HFF-Myc (cell line): ENCODE measurements at regions not wholly inside any gene's neighbourhood (a gene's known extent, or its start where the extent isn't known, plus 50 kb on each side); places are given as distances from the start of the nearest gene placed in this dataset.

ENCODE experiments used
- DNase-seq: peaks from one replicate; pipeline ENCODE4 v3.0.0-alpha.2; 2011; ENCODE audit warnings: low read depth; ENCODE audit errors: extremely low read depth
- H3K4me3 ChIP-seq: replicated peaks from 2 replicates; pipeline ENCODE4 v1.5.1; 2011; ENCODE audit warnings: low read depth, mild to moderate bottlenecking, control low read depth, low read length
- CTCF ChIP-seq: IDR thresholded peaks from 2 replicates; pipeline ENCODE4 v1.5.1; 2012; ENCODE audit warnings: mild to moderate bottlenecking, low read depth, low read length, control low read depth; ENCODE audit errors: missing control alignments

DNA sequence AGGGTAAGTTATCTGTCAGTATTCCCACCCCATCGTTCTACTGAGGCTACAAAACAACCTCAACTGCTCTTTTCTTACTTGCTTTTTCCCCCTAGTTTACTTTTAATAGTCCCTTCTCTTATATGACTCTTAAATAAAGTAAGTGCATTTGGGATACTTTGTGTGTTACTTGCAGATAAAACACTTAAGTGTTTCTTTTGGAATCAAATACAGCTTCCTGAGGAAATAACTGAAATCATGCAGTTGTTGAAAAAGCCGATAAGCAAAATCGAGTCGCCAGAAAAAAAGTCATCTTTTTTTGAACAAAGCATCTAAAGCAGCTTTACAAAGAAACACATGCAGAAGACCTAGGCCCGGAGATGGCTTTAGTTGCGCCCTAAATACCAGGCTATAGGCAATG, 53.5 kb upstream of the EPB41L4A start:
- no peak for DNase-seq
- H3K4me3 ChIP-seq, result no peak overlapping the region
- TF ChIP-seq CTCF, result no peak

GRCh38 chr5:112473989-112474388, 54.9 kb upstream of the EPB41L4A start:
- no peak overlapping the region for H3K4me3 ChIP-seq
- DNase-seq, result no peak
- TF ChIP-seq CTCF, result no peak

DNA sequence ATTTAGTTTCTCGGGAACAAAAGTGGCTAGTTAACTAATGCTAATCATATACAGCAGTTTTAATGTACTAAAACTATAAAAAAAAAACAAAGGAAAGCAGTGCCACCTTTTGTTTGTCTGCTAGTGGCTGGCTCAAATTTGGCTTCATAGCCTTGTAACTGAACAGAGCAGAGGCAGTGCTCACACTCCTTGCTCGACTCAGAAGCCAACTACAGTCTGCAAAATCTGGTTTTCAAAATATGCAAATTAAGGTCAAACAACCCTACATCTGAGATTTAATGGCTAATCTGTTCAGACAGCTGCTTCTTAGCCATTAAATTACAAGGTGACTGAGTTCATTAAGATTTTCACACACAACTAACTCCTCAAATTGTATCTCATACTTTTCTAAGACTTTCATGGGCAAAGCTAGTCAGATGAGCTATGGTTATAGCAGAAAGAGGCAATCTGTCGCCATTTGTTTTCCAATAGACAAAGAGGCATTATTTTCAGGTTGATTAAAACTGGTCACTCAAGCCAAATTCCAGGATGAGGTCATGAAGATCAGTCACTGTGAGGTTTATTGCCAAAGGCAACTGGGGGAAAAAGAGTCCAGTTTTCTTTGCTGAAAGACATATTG, 56.8 kb upstream of the EPB41L4A start:
- DNase-seq, result no peak
- no peak overlapping the region for H3K4me3 ChIP-seq
- no peak for TF ChIP-seq CTCF

- DNase-seq, result peak; percentile 2
- no peak for TF ChIP-seq CTCF
- no peak overlapping the region for H3K4me3 ChIP-seq
These were observed 60.3 kb upstream of the EPB41L4A start for GRCh38 chr5:112479418-112479817.

DNA sequence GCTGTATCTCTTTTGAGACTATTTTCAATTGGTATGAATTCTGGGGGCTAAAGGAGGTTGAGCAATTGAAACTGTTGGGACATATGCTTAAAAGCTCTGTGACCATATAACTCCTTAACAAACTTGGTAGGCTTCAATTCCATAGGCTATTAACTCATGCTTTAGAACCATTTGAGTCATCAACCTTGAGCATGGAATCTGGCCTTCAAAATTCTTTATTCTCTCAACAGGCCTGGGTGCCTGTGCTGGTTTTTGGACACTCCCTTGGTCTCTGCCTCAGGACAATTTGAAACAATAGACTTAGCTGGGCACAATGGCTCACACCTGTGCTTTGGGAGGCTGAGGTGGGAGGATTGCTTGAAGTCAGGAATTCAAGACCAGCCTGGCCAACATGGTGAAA, 61.4 kb upstream of the EPB41L4A start:
- no peak for TF ChIP-seq CTCF
- H3K4me3 ChIP-seq, result no peak overlapping the region
- no peak for DNase-seq

DNA sequence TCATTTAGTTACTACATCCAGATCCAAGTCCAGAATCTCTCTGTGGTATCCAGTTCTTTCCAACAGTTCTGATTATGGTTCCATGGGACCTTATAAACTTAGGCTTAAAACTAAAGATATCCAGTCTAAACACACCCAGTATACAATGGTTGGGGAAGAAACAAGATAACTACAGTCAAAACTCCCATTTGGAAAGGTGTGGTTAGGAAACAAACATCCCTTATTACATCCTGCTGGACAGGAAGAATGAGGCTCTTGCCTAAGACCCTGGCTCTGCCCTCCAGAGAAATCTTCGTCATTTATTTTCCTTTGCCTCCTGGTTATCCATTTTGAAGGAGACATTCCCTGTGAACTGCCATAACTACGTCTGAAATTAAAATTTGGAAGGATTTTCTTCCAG, 64.6 kb upstream of the EPB41L4A start:
- H3K4me3 ChIP-seq, result no peak overlapping the region
- TF ChIP-seq CTCF, result no peak
- DNase-seq, result no peak

DNA sequence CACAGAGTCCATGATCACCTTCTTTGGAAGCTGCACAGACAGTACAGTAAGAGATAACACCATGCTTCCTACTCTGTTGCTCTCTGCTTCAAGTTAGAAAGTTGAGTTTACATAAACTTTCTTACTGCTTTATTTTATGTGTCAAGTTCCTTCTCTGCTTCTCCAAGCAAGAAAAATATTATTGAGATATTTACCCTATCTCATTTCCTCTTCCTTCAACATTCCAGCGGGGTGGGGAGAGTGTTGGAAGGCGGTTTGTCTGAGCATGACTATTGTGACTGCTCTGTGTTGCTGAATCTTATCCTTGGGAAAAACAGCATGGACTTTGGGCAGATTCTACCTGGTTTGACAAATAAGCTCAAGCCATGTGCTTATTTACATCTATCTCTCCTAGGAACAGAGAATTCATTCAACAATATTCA, 66.9 kb upstream of the EPB41L4A start:
- no peak overlapping the region for H3K4me3 ChIP-seq
- no peak for TF ChIP-seq CTCF
- DNase-seq, result no peak
